Neural progenitor cell (in vitro differentiated cells): ENCODE measurements at regions not wholly inside any gene's neighbourhood (a gene's known extent, or its start where the extent isn't known, plus 50 kb on each side); places are given as distances from the start of the nearest gene placed in this dataset.

Experiments
- DNase-seq: peaks from one replicate; pipeline ENCODE4 v3.0.0-alpha.2; 2016; ENCODE audit warnings: low spot score
- H2AFZ ChIP-seq: fragments of 200-600 bp; sonication (generic); replicated peaks from 2 replicates; pipeline ENCODE4 v1.6.1; 2016; ENCODE audit warnings: antibody characterized with exemption
- H3F3A ChIP-seq: fragments of 200-600 bp; sonication (generic); 2 replicates; pipeline ENCODE4 v1.6.1; 2016; ENCODE audit warnings: antibody characterized with exemption, low read depth
- H3K27ac ChIP-seq: fragments of 200-600 bp; sonication (generic); 2 replicates; pipeline ENCODE4 v1.5.1; 2016; ENCODE audit warnings: mild to moderate bottlenecking
- H3K27me3 ChIP-seq: fragments of 200-600 bp; sonication (generic); 2 replicates; pipeline ENCODE4 v1.6.1; 2016; ENCODE audit warnings: mild to moderate bottlenecking, moderate library complexity
- H3K36me3 ChIP-seq: fragments of 200-600 bp; sonication (generic); 2 replicates; pipeline ENCODE4 v1.5.1; 2016
- H3K4me1 ChIP-seq: fragments of 200-600 bp; sonication (generic); 2 replicates; pipeline ENCODE4 v1.6.1; 2016; ENCODE audit warnings: mixed run types
- H3K4me2 ChIP-seq: fragments of 200-600 bp; sonication (generic); 2 replicates; pipeline ENCODE4 v1.6.1; 2016
- H3K4me3 ChIP-seq: fragments of 200-600 bp; sonication (generic); 2 replicates; pipeline ENCODE4 v1.5.1; 2016
- H3K79me2 ChIP-seq: fragments of 200-600 bp; sonication (generic); 2 replicates; pipeline ENCODE4 v1.6.1; 2016; ENCODE audit warnings: low read depth
- H3K9ac ChIP-seq: fragments of 200-600 bp; sonication (generic); 2 replicates; pipeline ENCODE4 v1.6.1; 2016
- H3K9me3 ChIP-seq: fragments of 200-600 bp; sonication (generic); 2 replicates; pipeline ENCODE4 v1.5.1; 2016; ENCODE audit warnings: low read depth
- H4K20me1 ChIP-seq: fragments of 200-600 bp; sonication (generic); 2 replicates; pipeline ENCODE4 v1.6.1; 2016; ENCODE audit warnings: low read depth
- H3K27ac Mint-ChIP-seq: 3 replicates; pipeline ENCODE4 v1.8.0; 2021; ENCODE audit warnings: mixed read lengths
- H3K27me3 Mint-ChIP-seq: 2 replicates; pipeline ENCODE4 v1.8.0; 2022; ENCODE audit warnings: low read depth, mild to moderate bottlenecking, inconsistent platforms, moderate library complexity, mixed read lengths; ENCODE audit not compliant: insufficient read depth
- H3K36me3 Mint-ChIP-seq: 3 replicates; pipeline ENCODE4 v1.8.0; 2021; ENCODE audit warnings: mixed read lengths
- H3K4me1 Mint-ChIP-seq: 3 replicates; pipeline ENCODE4 v1.8.0; 2021; ENCODE audit warnings: mixed read lengths
- H3K4me3 Mint-ChIP-seq: 3 replicates; pipeline ENCODE4 v1.8.0; 2021; ENCODE audit warnings: mild to moderate bottlenecking, moderate library complexity, mixed read lengths
- H3K9me3 Mint-ChIP-seq: 3 replicates; pipeline ENCODE4 v1.8.0; 2020; ENCODE audit warnings: mixed read lengths
- EZH2 ChIP-seq: fragments of 200-600 bp; sonication (generic); IDR thresholded peaks from 2 replicates; pipeline ENCODE4 v1.6.1; 2017; ENCODE audit warnings: antibody characterized with exemption, mild to moderate bottlenecking, moderate library complexity
- EZH2phosphoT487 ChIP-seq: fragments of 200-600 bp; sonication (generic); IDR thresholded peaks from 2 replicates; pipeline ENCODE4 v1.6.1; 2017; ENCODE audit warnings: antibody characterized with exemption
- TF ChIP-seq, protein P1 (sequence below): fragments of 200-600 bp; sonication (generic); IDR thresholded peaks from 2 replicates; pipeline ENCODE4 v1.5.1; 2017; ENCODE audit warnings: antibody characterized with exemption, mild to moderate bottlenecking

DNA sequence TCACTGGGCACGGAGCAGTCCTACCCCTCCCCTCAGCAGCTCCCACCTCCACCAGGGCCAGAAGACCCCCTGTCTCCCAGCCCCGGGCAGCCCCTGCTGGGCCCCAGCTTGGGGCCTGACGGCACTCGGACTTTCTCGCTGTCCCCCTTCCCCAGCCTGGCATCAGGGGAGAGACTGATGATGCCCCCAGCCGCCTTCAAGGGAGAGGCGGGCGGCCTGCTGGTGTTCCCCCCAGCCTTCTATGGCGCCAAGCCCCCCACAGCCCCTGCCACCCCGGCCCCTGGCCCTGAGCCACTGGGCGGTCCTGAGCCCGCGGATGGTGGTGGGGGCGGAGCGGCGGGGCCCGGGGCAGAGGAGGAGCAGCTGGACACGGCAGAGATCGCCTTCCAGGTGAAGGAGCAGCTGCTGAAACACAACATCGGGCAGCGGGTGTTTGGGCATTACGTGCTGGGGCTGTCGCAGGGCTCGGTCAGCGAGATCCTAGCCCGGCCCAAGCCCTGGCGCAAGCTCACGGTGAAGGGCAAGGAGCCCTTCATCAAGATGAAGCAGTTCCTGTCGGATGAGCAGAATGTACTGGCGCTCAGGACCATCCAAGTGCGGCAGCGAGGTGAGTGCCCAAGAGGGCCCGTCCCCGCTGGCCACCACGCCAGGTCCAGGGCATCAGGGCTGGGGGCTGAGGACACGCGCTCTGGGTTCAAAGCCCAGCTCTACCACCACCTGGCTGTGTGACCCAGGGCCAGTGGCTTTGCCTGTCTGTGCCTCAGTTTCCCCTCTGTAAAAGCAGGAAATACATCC lies 58.6 kb downstream of the PHETA1 start:
- Histone ChIP-seq H3K27me3 (no peaks in the 10 kb centered on the region), H3K9me3 (peaks cover 2% of the 10 kb centered on the region), H3K4me2 (no peak overlapping the region), H3K27ac (no peak overlapping the region), H3K36me3 (no peaks in the 10 kb centered on the region), H2AFZ (no peak overlapping the region), H3K9ac (no peak overlapping the region), H4K20me1 (no peaks in the 10 kb centered on the region), H3F3A (no peaks in the 10 kb centered on the region), H3K4me3 (no peak overlapping the region), H3K4me1 (no peaks in the 10 kb centered on the region), H3K79me2 (no peaks in the 10 kb centered on the region)
- no peak for TF ChIP-seq EZH2phosphoT487
- TF ChIP-seq, protein P1, sequence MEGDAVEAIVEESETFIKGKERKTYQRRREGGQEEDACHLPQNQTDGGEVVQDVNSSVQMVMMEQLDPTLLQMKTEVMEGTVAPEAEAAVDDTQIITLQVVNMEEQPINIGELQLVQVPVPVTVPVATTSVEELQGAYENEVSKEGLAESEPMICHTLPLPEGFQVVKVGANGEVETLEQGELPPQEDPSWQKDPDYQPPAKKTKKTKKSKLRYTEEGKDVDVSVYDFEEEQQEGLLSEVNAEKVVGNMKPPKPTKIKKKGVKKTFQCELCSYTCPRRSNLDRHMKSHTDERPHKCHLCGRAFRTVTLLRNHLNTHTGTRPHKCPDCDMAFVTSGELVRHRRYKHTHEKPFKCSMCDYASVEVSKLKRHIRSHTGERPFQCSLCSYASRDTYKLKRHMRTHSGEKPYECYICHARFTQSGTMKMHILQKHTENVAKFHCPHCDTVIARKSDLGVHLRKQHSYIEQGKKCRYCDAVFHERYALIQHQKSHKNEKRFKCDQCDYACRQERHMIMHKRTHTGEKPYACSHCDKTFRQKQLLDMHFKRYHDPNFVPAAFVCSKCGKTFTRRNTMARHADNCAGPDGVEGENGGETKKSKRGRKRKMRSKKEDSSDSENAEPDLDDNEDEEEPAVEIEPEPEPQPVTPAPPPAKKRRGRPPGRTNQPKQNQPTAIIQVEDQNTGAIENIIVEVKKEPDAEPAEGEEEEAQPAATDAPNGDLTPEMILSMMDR = no peak
- no peak overlapping the region for H3K4me3 Mint-ChIP-seq
- H3K4me1 Mint-ChIP-seq = peaks cover 2% of the 10 kb centered on the region
- H3K27me3 Mint-ChIP-seq = peaks cover 4% of the 10 kb centered on the region
- H3K36me3 Mint-ChIP-seq = peaks cover 4% of the 10 kb centered on the region
- H3K9me3 Mint-ChIP-seq = peaks cover 6% of the 10 kb centered on the region
- H3K27ac Mint-ChIP-seq = no peak overlapping the region
- no peak for DNase-seq

DNA sequence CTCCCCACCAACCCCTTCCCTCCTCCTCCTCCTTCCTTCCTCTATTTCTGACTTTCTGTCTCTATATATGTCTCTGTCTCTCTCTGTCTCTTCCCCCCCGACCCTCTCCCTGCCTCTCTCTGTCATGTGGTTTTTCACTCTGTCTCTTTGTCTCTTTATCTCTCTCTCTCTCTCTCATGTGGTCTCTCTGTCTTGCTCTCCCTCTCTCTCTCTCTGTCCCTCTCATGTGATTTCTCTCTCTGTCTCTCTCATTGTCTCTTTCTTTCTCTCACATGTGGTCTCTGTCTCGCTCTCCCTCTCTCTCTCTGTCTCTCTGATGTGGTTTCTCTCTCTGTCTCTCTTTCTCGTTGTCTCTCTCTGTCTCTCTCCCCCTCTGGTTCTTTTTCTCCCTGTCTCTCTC lies 59.3 kb downstream of the PHETA1 start:
- no peak overlapping the region for H3K27ac Mint-ChIP-seq
- no peaks in the 10 kb centered on the region for H3K36me3 ChIP-seq
- H3K9me3 Mint-ChIP-seq = peaks cover 12% of the 10 kb centered on the region
- no peak overlapping the region for H3K4me3 Mint-ChIP-seq
- H2AFZ ChIP-seq = no peak overlapping the region
- H3K79me2 ChIP-seq = no peaks in the 10 kb centered on the region
- no peaks in the 10 kb centered on the region for H3F3A ChIP-seq
- no peak overlapping the region for H3K4me2 ChIP-seq
- H3K27ac ChIP-seq = no peak overlapping the region
- H3K4me1 Mint-ChIP-seq = peaks cover 2% of the 10 kb centered on the region
- peaks cover 4% of the 10 kb centered on the region for H3K27me3 Mint-ChIP-seq
- no peak for DNase-seq
- no peak overlapping the region for H3K4me3 ChIP-seq
- TF ChIP-seq EZH2phosphoT487 = no peak
- no peak for TF ChIP-seq EZH2
- TF ChIP-seq, protein P1 = no peak
- no peaks in the 10 kb centered on the region for H3K27me3 ChIP-seq
- H4K20me1 ChIP-seq = no peaks in the 10 kb centered on the region
- H3K4me1 ChIP-seq = no peaks in the 10 kb centered on the region
- H3K9ac ChIP-seq = no peak overlapping the region
- H3K36me3 Mint-ChIP-seq = peaks cover 9% of the 10 kb centered on the region
- H3K9me3 ChIP-seq = peaks cover 8% of the 10 kb centered on the region

DNA sequence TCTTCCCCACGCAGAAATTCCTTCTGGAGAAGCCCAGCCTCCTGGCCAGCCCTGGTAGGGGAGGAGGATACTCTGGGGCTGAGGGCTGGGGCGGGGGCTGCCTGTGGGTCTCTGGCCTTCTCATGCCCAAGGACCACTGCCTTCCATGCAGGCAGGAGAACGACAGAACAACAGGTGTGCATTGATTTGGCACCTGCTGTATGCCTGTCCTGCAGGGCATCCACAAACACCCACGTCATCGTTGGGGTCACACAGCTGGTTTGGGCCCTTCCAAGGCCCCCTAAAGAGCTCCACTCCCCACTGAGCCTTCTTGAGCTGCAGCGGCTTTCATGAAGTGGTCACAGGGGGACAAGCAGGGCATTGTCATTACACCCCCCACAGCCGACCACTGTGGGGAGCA lies 60.4 kb downstream of the PHETA1 start:
- H3K9ac ChIP-seq = no peak overlapping the region
- no peaks in the 10 kb centered on the region for H3K4me1 Mint-ChIP-seq
- no peaks in the 10 kb centered on the region for H3K4me1 ChIP-seq
- no peaks in the 10 kb centered on the region for H3K27me3 ChIP-seq
- peaks cover 4% of the 10 kb centered on the region for H3K27me3 Mint-ChIP-seq
- TF ChIP-seq EZH2 = no peak
- TF ChIP-seq EZH2phosphoT487 = no peak
- H3K27ac ChIP-seq = no peak overlapping the region
- H3K27ac Mint-ChIP-seq = no peak overlapping the region
- no peak overlapping the region for H3K4me3 Mint-ChIP-seq
- no peak overlapping the region for H3K4me3 ChIP-seq
- no peaks in the 10 kb centered on the region for H4K20me1 ChIP-seq
- H3F3A ChIP-seq = no peaks in the 10 kb centered on the region
- H3K36me3 ChIP-seq = no peaks in the 10 kb centered on the region
- peaks cover 8% of the 10 kb centered on the region for H3K9me3 ChIP-seq
- no peak for DNase-seq
- peaks cover 19% of the 10 kb centered on the region for H3K9me3 Mint-ChIP-seq
- H3K36me3 Mint-ChIP-seq = peaks cover 13% of the 10 kb centered on the region
- no peak overlapping the region for H2AFZ ChIP-seq
- H3K4me2 ChIP-seq = no peak overlapping the region
- no peaks in the 10 kb centered on the region for H3K79me2 ChIP-seq

DNA sequence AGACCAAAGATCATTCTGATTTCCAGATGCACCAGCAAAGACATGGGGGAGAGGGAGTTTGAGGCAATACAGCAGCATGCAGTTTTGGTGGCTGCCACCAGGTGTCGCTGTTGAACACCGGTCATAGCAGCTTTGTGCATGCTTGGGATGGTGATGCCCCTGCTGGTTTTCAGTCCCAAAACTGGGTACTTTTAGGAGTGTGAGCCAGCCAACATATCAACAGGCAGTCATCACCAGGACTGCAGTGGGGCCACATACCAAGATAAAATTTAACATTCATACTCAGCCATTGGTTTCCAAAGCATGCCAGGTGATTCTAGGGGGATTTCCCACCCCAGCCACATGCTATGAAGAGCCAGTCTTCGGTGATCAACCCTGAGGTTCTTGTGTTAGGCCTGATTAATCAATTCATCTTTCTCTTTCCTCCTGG lies 64.2 kb downstream of the PHETA1 start:
- Histone ChIP-seq H4K20me1 (no peaks in the 10 kb centered on the region), H3K4me1 (no peaks in the 10 kb centered on the region), H3K27me3 (no peaks in the 10 kb centered on the region), H2AFZ (no peak overlapping the region), H3K79me2 (no peaks in the 10 kb centered on the region), H3F3A (no peaks in the 10 kb centered on the region), H3K9ac (no peak overlapping the region), H3K27ac (no peak overlapping the region), H3K36me3 (no peaks in the 10 kb centered on the region), H3K4me3 (no peak overlapping the region), H3K9me3 (peaks cover 8% of the 10 kb centered on the region), H3K4me2 (no peak overlapping the region)
- peaks cover 2% of the 10 kb centered on the region for H3K27me3 Mint-ChIP-seq
- H3K4me3 Mint-ChIP-seq = no peak overlapping the region
- no peak overlapping the region for H3K27ac Mint-ChIP-seq
- DNase-seq = peak; percentile 22
- H3K36me3 Mint-ChIP-seq = peaks cover 13% of the 10 kb centered on the region
- H3K4me1 Mint-ChIP-seq = no peaks in the 10 kb centered on the region
- peaks cover 22% of the 10 kb centered on the region for H3K9me3 Mint-ChIP-seq
- TF ChIP-seq EZH2 = no peak
- TF ChIP-seq, protein P1 = peak; percentile 81
